DND-41 (cell line): ENCODE measurements at regions not wholly inside any gene's neighbourhood (a gene's known extent, or its start where the extent isn't known, plus 50 kb on each side); places are given as distances from the start of the nearest gene placed in this dataset.
A peak's percentile ranks its signal among the peaks of the same experiment; 100 is the strongest.

Experiments
- ATAC-seq: fragments of 200-7000 bp; cut with Tn5 transposase; 3 replicates; pipeline ENCODE4 v1.9.1; 2021; ENCODE audit warnings: low read depth; ENCODE audit not compliant: insufficient read depth
- DNase-seq: peaks from one replicate; pipeline ENCODE4 v3.0.0-alpha.2; 2020
- H2AFZ ChIP-seq: 2 replicates; pipeline ENCODE4 v1.6.0; 2012; ENCODE audit warnings: low read depth, low read length
- H3K27ac ChIP-seq: 2 replicates; pipeline ENCODE4 v1.5.1; 2012; ENCODE audit warnings: low read length, inconsistent platforms
- H3K27me3 ChIP-seq: fragments of 200-600 bp; sonication (generic); 2 replicates; pipeline ENCODE4 v1.6.0; 2012; ENCODE audit warnings: low read length, mild to moderate bottlenecking, inconsistent platforms; ENCODE audit not compliant: insufficient read depth, poor library complexity
- H3K36me3 ChIP-seq: 2 replicates; pipeline ENCODE4 v1.5.1; 2012; ENCODE audit warnings: low read length, inconsistent platforms; ENCODE audit not compliant: insufficient read depth
- H3K4me1 ChIP-seq: 2 replicates; pipeline ENCODE4 v1.5.1; 2012; ENCODE audit warnings: mild to moderate bottlenecking, low read length; ENCODE audit not compliant: insufficient read depth
- H3K4me2 ChIP-seq: 2 replicates; pipeline ENCODE4 v1.6.0; 2012; ENCODE audit warnings: mild to moderate bottlenecking, moderate library complexity, low read length, inconsistent platforms; ENCODE audit not compliant: insufficient read depth
- H3K4me3 ChIP-seq, 2 experiments: fragments of 200-600 bp in 1 of 2; shearing (Covaris generic) in 1 of 2; 2 replicates each; pipeline ENCODE4 v1.5.1; 2012 to 2016; ENCODE audit warnings: inconsistent platforms in 2 of 2, low read length in 2 of 2, mild to moderate bottlenecking in 2 of 2, low read depth in 1 of 2, moderate library complexity in 1 of 2
- H3K79me2 ChIP-seq: 2 replicates; pipeline ENCODE4 v1.6.0; 2012; ENCODE audit warnings: low read length, inconsistent platforms; ENCODE audit not compliant: insufficient read depth
- H3K9ac ChIP-seq: 2 replicates; pipeline ENCODE4 v1.6.0; 2012; ENCODE audit warnings: low read depth, mild to moderate bottlenecking, inconsistent platforms, low read length, moderate library complexity
- H3K9me3 ChIP-seq: 2 replicates; pipeline ENCODE4 v1.5.1; 2012; ENCODE audit warnings: low read length, moderate library complexity, mild to moderate bottlenecking, inconsistent platforms; ENCODE audit not compliant: insufficient read depth, severe bottlenecking
- H4K20me1 ChIP-seq: 2 replicates; pipeline ENCODE4 v1.6.0; 2012; ENCODE audit warnings: low read length; ENCODE audit not compliant: insufficient read depth
- EZH2 ChIP-seq: IDR thresholded peaks from 3 replicates; pipeline ENCODE4 v1.6.1; 2012; ENCODE audit warnings: borderline replicate concordance, low read depth, mild to moderate bottlenecking, moderate library complexity, low read length, inconsistent platforms; ENCODE audit not compliant: severe bottlenecking
- TF ChIP-seq, protein P1 (sequence below): IDR thresholded peaks from 2 replicates; pipeline ENCODE4 v1.5.1; 2012; ENCODE audit warnings: borderline replicate concordance, low read length, moderate library complexity, mild to moderate bottlenecking; ENCODE audit not compliant: poor library complexity, severe bottlenecking; ENCODE audit errors: extremely low read depth

DNA sequence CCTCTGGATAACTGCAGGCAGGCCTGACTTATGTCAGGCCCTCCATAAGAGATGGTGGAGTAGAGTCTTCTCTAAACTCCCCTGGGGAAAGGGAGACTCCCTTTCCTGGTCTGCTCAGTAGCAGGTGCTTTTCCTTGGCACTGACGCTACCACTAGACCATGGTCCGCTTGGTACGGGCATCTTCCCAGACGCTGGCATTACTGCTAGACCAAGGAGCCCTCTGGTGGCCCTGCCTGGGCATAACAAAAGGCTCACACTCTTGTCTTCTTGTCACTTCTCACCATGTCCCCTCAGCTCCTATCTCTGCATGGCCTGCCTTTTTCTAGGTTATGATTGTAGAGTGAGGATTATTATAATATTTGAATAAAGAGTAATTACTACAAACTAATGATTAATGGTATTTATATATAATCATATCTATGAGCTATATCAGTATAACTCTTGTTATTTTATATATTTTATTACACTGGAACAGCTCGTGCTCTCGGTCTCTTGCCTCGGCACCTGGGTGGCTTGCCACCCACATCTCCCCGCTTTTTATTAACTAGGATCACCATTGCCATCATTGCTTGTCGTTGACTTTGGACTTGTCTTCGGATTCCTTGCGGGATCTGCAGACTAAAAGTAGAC is 59.8 kb upstream of the ARL4D start:
- ATAC-seq: 0 out of 3 replicates have a peak, but pooled peaks have one; percentile 35

DNA sequence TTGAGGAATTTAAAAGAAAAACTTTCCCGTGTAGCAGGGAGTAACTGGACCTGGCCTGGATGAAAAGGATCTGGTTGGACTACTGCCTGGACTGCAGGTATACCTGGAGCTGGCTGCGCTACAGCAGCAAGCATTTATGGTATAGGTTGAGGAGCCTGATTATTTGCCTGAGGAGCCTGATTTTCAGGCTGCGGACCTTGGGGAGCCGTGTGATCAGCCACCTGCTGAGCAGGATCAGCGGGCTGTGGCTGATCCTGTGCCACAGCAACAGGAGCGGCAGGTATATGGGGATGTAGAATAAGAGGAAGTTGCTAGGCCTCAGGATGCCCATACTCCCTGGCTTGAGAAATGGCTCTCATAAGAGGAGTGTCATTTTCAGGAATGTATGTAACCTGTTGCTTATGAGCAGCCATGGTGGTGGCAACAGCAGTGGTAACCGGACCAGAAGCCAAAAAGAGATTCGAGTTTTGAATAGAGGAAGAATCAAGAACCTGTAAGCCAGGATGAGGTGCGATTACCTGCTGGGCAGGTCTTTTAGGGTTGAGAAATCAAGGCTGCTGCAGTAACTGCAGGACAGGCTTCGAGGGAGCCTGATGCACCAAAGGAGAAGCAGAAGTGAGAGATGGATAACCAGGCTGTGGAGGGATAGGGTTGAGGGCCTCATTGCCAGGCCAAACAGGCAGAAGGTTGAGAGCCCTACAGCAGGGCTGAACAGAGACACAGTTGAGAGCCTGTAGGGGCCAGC is 60.9 kb upstream of the ARL4D start:
- Histone ChIP-seq H2AFZ (no peak overlapping the region), H3K4me2 (no peak overlapping the region), H3K27me3 (no peaks in the 10 kb centered on the region), H3K9ac (no peak overlapping the region), H3K27ac (no peak overlapping the region), H3K4me1 (peaks cover 8% of the 10 kb centered on the region), H3K9me3 (no peaks in the 10 kb centered on the region), H3K36me3 (no peaks in the 10 kb centered on the region), H3K79me2 (no peaks in the 10 kb centered on the region), H4K20me1 (no peaks in the 10 kb centered on the region), H3K4me3 (no peak overlapping the region)
- DNase-seq: no peak
- TF ChIP-seq EZH2: no peak
- TF ChIP-seq, protein P1, sequence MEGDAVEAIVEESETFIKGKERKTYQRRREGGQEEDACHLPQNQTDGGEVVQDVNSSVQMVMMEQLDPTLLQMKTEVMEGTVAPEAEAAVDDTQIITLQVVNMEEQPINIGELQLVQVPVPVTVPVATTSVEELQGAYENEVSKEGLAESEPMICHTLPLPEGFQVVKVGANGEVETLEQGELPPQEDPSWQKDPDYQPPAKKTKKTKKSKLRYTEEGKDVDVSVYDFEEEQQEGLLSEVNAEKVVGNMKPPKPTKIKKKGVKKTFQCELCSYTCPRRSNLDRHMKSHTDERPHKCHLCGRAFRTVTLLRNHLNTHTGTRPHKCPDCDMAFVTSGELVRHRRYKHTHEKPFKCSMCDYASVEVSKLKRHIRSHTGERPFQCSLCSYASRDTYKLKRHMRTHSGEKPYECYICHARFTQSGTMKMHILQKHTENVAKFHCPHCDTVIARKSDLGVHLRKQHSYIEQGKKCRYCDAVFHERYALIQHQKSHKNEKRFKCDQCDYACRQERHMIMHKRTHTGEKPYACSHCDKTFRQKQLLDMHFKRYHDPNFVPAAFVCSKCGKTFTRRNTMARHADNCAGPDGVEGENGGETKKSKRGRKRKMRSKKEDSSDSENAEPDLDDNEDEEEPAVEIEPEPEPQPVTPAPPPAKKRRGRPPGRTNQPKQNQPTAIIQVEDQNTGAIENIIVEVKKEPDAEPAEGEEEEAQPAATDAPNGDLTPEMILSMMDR: no peak
- no peak for ATAC-seq

More for the DNA sequence above, 59.8 kb upstream of the ARL4D start:
- H3K4me2 ChIP-seq: no peak overlapping the region
- no peaks in the 10 kb centered on the region for H3K79me2 ChIP-seq
- H3K36me3 ChIP-seq: no peaks in the 10 kb centered on the region
- no peak overlapping the region for H3K27ac ChIP-seq
- H3K4me1 ChIP-seq: peaks cover 3% of the 10 kb centered on the region
- H2AFZ ChIP-seq: no peak overlapping the region
- TF ChIP-seq EZH2: no peak
- TF ChIP-seq, protein P1: peak; percentile 75
- no peaks in the 10 kb centered on the region for H3K9me3 ChIP-seq
- peak; percentile 67 for DNase-seq
- no peaks in the 10 kb centered on the region for H4K20me1 ChIP-seq
- H3K9ac ChIP-seq: no peak overlapping the region
- H3K4me3 ChIP-seq: no peak overlapping the region
- H3K27me3 ChIP-seq: no peaks in the 10 kb centered on the region

DNA sequence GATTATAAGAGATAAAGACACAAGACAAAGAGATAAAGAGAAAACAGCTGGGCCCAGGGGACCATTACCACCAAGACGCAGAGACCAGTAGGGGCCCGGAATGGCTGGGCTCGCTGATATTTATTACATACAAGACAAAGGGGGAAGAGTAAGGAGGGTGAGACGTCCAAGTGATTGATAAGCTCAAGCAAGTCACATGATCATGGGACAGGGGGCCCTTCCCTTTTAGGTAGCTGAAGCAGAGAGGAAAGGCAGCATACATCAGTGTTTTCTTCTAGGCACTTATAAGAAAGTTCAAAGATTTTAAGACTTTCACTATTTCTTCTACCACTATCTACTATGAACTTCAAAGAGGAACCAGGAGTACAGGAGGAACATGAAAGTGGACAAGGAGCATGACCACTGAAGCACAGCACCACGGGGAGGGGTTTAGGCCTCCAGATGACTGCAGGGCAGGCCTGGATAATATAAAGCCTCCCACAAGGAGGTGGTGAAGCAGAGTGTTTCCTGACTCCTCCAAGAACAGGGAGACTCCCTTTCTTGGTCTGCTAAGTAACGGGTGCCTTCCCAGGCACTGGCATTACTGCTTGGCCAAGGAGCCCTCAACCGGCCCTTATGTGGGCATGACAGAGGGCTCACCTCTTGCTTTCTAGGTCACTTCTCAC is 63.9 kb upstream of the ARL4D start:
- Histone ChIP-seq H3K27me3 (no peaks in the 10 kb centered on the region), H3K27ac (no peak overlapping the region), H3K9ac (no peak overlapping the region), H4K20me1 (no peaks in the 10 kb centered on the region), H3K36me3 (no peaks in the 10 kb centered on the region), H3K4me3 (no peak overlapping the region), H3K4me1 (peaks cover 8% of the 10 kb centered on the region), H3K9me3 (no peaks in the 10 kb centered on the region), H3K79me2 (no peaks in the 10 kb centered on the region), H2AFZ (no peak overlapping the region), H3K4me2 (no peak overlapping the region)
- no peak for DNase-seq
- no peak for ATAC-seq
- TF ChIP-seq, protein P1: no peak
- TF ChIP-seq EZH2: no peak
